ENCODE measurements at regions not wholly inside any gene's neighbourhood (a gene's known extent, or its start where the extent isn't known, plus 50 kb on each side); places are given as distances from the start of the nearest gene placed in this dataset.

DNA sequence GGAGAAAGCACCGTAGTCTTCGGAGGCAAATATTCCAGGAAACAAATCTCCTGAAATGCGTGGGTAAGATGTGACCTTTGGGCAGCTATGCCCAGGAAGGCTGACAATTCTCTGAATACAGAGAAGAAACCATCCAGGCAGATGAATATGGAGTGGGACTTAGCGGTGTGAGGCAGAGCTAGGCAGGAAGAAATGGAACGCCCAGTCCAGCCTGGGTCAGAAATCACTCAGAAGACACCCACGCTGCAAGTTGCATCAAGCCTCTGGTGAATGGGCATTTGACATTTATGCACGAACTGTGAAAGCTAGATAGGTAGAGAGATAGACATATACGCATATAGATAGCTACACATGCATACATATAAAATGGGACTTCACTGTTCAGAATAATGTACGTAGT is 498.5 kb downstream of the QKI start:
- no peak for DNase-seq (ENCODE audit: extremely low spot score, unreplicated experiment)
- no peaks in the 10 kb centered on the region for H3K27me3 Mint-ChIP-seq (ENCODE audit: unreplicated experiment)
- no peak overlapping the region for H3K27ac Mint-ChIP-seq (ENCODE audit: unreplicated experiment)
- TF ChIP-seq, protein P1, sequence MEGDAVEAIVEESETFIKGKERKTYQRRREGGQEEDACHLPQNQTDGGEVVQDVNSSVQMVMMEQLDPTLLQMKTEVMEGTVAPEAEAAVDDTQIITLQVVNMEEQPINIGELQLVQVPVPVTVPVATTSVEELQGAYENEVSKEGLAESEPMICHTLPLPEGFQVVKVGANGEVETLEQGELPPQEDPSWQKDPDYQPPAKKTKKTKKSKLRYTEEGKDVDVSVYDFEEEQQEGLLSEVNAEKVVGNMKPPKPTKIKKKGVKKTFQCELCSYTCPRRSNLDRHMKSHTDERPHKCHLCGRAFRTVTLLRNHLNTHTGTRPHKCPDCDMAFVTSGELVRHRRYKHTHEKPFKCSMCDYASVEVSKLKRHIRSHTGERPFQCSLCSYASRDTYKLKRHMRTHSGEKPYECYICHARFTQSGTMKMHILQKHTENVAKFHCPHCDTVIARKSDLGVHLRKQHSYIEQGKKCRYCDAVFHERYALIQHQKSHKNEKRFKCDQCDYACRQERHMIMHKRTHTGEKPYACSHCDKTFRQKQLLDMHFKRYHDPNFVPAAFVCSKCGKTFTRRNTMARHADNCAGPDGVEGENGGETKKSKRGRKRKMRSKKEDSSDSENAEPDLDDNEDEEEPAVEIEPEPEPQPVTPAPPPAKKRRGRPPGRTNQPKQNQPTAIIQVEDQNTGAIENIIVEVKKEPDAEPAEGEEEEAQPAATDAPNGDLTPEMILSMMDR (IDR thresholded peaks at IDR 0.05), result no peak
- no peaks in the 10 kb centered on the region for H3K9me3 Mint-ChIP-seq (ENCODE audit: unreplicated experiment)
- no peaks in the 10 kb centered on the region for H3K36me3 Mint-ChIP-seq (ENCODE audit: unreplicated experiment)
- no peak overlapping the region for H3K4me3 Mint-ChIP-seq (ENCODE audit: unreplicated experiment)
- no peaks in the 10 kb centered on the region for H3K4me1 Mint-ChIP-seq (ENCODE audit: unreplicated experiment)

DNA sequence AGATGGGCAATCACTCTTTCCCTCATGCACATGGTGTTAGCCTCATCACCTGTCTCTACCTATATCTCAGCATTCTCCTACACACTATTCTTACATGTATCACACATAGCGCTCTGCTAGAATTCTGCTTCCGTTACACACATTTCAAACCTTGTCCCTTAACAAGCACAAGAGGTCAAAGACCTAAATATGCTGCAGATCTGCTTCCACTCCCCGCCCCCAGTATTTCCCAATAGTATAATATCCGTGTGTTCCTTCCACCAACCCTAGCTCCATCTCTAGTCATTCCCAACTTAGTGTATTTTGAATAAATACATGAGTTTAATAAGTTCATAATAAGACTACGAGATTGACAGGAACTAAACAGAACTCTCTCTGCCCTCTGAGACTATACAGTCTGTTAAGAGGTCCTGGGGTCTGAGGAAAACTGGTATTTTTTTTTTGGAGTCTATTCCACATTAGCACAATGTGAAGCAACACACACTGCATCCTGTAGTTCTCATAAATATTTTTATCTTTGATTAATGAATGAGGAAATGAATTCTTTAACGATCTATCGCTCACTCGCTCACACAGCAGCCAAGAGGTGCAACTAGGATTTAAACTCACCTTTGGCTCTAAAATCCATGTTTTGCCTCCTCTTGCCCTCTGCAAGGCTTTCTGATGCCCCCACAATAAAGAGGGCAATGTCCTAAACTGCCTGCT is 491.6 kb downstream of the QKI start:
- peaks cover 2% of the 10 kb centered on the region for H3K27me3 Mint-ChIP-seq (ENCODE audit: unreplicated experiment)
- H3K27ac Mint-ChIP-seq (ENCODE audit: unreplicated experiment), result no peak overlapping the region
- TF ChIP-seq, protein P1 (IDR thresholded peaks at IDR 0.05), result no peak
- H3K36me3 Mint-ChIP-seq (ENCODE audit: unreplicated experiment), result no peaks in the 10 kb centered on the region
- DNase-seq (ENCODE audit: extremely low spot score, unreplicated experiment), result no peak
- H3K4me1 Mint-ChIP-seq (ENCODE audit: unreplicated experiment), result no peaks in the 10 kb centered on the region
- H3K4me3 Mint-ChIP-seq (ENCODE audit: unreplicated experiment), result no peak overlapping the region
- no peaks in the 10 kb centered on the region for H3K9me3 Mint-ChIP-seq (ENCODE audit: unreplicated experiment)

DNA sequence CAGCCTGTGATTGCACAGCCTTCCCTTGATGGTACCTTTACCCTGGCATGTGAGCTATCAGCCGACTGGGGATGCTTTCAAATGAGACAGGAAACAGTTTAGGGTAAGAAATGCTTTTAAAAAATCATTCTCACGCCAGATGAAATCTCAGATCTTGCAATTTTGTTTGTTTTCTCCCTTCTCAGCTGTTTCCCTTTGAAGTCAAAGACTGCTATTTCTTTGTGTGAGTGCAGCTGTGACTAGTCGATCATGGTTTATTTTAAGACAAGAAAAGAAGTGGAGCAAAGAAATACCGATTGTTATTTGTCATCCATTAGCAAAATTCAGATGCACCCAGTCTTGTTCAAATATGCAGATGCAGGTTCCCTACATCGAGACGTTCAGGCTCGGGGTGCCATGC is 489.7 kb downstream of the QKI start:
- DNase-seq (ENCODE audit: extremely low spot score, unreplicated experiment), result no peak
- peaks cover 4% of the 10 kb centered on the region for H3K4me1 Mint-ChIP-seq (ENCODE audit: unreplicated experiment)

DNA sequence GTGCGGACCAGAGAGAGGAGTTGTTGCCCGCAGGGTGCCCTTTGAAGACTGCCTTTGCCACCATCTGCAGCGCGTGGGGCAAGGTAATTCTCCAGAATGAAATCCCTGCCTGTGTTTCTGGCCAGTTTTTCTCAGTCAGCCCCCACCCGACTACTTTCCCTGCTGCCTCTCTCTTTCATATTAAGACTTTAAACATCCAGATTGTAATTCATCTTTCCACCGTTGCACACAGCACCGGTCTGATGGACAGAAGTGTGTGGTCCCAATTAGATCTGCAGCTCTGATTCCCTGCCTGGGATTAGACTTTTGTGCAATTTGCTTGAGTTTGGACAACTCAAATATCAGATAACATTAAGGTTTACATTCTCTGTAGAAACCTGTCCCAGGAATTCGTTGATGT is 489.0 kb downstream of the QKI start:
- TF ChIP-seq, protein P1 (IDR thresholded peaks at IDR 0.05), result no peak
- H3K27me3 Mint-ChIP-seq (ENCODE audit: unreplicated experiment), result peaks cover 2% of the 10 kb centered on the region
- H3K9me3 Mint-ChIP-seq (ENCODE audit: unreplicated experiment), result no peaks in the 10 kb centered on the region
- H3K36me3 Mint-ChIP-seq (ENCODE audit: unreplicated experiment), result no peaks in the 10 kb centered on the region
- no peak overlapping the region for H3K27ac Mint-ChIP-seq (ENCODE audit: unreplicated experiment)
- peaks cover 4% of the 10 kb centered on the region for H3K4me1 Mint-ChIP-seq (ENCODE audit: unreplicated experiment)
- H3K4me3 Mint-ChIP-seq (ENCODE audit: unreplicated experiment), result no peak overlapping the region
- no peak for DNase-seq (ENCODE audit: extremely low spot score, unreplicated experiment)

More for the DNA sequence above, 489.7 kb downstream of the QKI start:
- Mint-ChIP-seq H3K27me3 (ENCODE audit: unreplicated experiment) (peaks cover 2% of the 10 kb centered on the region), H3K9me3 (ENCODE audit: unreplicated experiment) (no peaks in the 10 kb centered on the region), H3K4me3 (ENCODE audit: unreplicated experiment) (no peak overlapping the region), H3K36me3 (ENCODE audit: unreplicated experiment) (no peaks in the 10 kb centered on the region), H3K27ac (ENCODE audit: unreplicated experiment) (no peak overlapping the region)
- TF ChIP-seq, protein P1 (IDR thresholded peaks at IDR 0.05), result no peak

DNA sequence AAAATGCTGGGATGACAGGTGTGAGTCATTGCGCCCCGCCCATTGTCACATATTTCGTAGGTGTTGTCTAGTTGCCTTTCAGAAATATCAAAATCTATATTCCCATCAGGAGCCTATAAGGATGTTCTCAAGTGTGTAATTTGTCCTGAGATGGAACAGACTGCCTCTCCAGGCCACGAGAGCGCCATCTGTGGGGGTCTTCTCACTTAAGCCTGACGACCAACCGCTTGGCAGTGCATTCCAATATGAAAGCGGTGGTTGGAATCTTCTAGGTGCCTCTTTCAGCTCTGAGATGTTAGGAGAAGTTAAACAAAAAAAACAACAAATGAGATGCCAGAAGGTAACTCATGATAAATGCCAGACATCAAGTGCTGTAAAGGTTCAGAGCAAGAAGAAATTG is 488.5 kb downstream of the QKI start:
- Mint-ChIP-seq H3K27ac (ENCODE audit: unreplicated experiment) (no peak overlapping the region), H3K36me3 (ENCODE audit: unreplicated experiment) (no peaks in the 10 kb centered on the region), H3K4me1 (ENCODE audit: unreplicated experiment) (peaks cover 4% of the 10 kb centered on the region), H3K9me3 (ENCODE audit: unreplicated experiment) (no peaks in the 10 kb centered on the region), H3K27me3 (ENCODE audit: unreplicated experiment) (peaks cover 2% of the 10 kb centered on the region), H3K4me3 (ENCODE audit: unreplicated experiment) (no peak overlapping the region)
- TF ChIP-seq, protein P1 (IDR thresholded peaks at IDR 0.05), result no peak
- no peak for DNase-seq (ENCODE audit: extremely low spot score, unreplicated experiment)
